ENCODE measurements at regions not wholly inside any gene's neighbourhood (a gene's known extent, or its start where the extent isn't known, plus 50 kb on each side); places are given as distances from the start of the nearest gene placed in this dataset.

- ATAC-seq (ENCODE audit: insufficient read depth, low FRiP score) (no peak), DNase-seq (no peak)
- H3K36me3 ChIP-seq (ENCODE audit: control insufficient read depth in 4 of 4, insufficient read depth in 4 of 4, low read length in 4 of 4): no peaks in the 10 kb centered on the region
- H3K27me3 ChIP-seq (ENCODE audit: control insufficient read depth in 3 of 3, insufficient read depth in 3 of 3, low read length in 2 of 3): no peaks in the 10 kb centered on the region
- WGBS, 2 donors: 77 to 79% methylated on average over 4 of the region's 4 CpGs
- H3K27ac ChIP-seq (ENCODE audit: low read depth in 1 of 2, low read length in 1 of 2): no peak overlapping the region
- H3K9me3 ChIP-seq (ENCODE audit: control insufficient read depth in 4 of 4, insufficient read depth in 3 of 4, low read length in 3 of 4): peaks cover 0 to 8% (median 2%) of the 10 kb centered on the region in 4 donors
- no peak overlapping the region for H3K9ac ChIP-seq (ENCODE audit: insufficient read depth in 1 of 2, low read length in 2 of 2)
- H3K4me3 ChIP-seq: no peak overlapping the region
- H3K4me1 ChIP-seq (ENCODE audit: control insufficient read depth in 5 of 5, insufficient read depth in 5 of 5, low read length in 5 of 5): no peaks in the 10 kb centered on the region
- no peak for TF ChIP-seq CTCF (IDR thresholded peaks at IDR 0.05; ENCODE audit: control extremely low read depth, extremely low read depth)
Measured at GRCh38 chr15:38149315-38149714, 103.3 kb upstream of the SPRED1 start.

GRCh38 chr15:38150148-38150547, 102.5 kb upstream of the SPRED1 start:
- ATAC-seq (ENCODE audit: insufficient read depth, low FRiP score): no peak
- Histone ChIP-seq H3K36me3 (ENCODE audit: control insufficient read depth in 4 of 4, insufficient read depth in 4 of 4, low read length in 4 of 4) (no peaks in the 10 kb centered on the region), H3K9ac (ENCODE audit: insufficient read depth in 1 of 2, low read length in 2 of 2) (no peak overlapping the region), H3K4me1 (ENCODE audit: control insufficient read depth in 5 of 5, insufficient read depth in 5 of 5, low read length in 5 of 5) (no peaks in the 10 kb centered on the region), H3K9me3 (ENCODE audit: control insufficient read depth in 4 of 4, insufficient read depth in 3 of 4, low read length in 3 of 4) (peaks cover 0 to 8% (median 2%) of the 10 kb centered on the region in 4 donors), H3K4me3 (no peak overlapping the region), H3K27me3 (ENCODE audit: control insufficient read depth in 3 of 3, insufficient read depth in 3 of 3, low read length in 2 of 3) (no peaks in the 10 kb centered on the region), H3K27ac (ENCODE audit: low read depth in 1 of 2, low read length in 1 of 2) (no peak overlapping the region)
- 90 to 93% methylated on average over 1 of the region's 1 CpG for WGBS, 2 donors
- TF ChIP-seq CTCF (IDR thresholded peaks at IDR 0.05; ENCODE audit: control extremely low read depth, extremely low read depth): no peak
- no peak for DNase-seq

- ATAC-seq (ENCODE audit: insufficient read depth, low FRiP score) (no peak), DNase-seq (no peak)
- Histone ChIP-seq H3K36me3 (ENCODE audit: control insufficient read depth in 4 of 4, insufficient read depth in 4 of 4, low read length in 4 of 4) (no peaks in the 10 kb centered on the region), H3K4me3 (no peak overlapping the region), H3K9me3 (ENCODE audit: control insufficient read depth in 4 of 4, insufficient read depth in 3 of 4, low read length in 3 of 4) (peaks cover 0 to 8% (median 2%) of the 10 kb centered on the region in 4 donors), H3K9ac (ENCODE audit: insufficient read depth in 1 of 2, low read length in 2 of 2) (no peak overlapping the region), H3K27ac (ENCODE audit: low read depth in 1 of 2, low read length in 1 of 2) (no peak overlapping the region), H3K27me3 (ENCODE audit: control insufficient read depth in 3 of 3, insufficient read depth in 3 of 3, low read length in 2 of 3) (no peaks in the 10 kb centered on the region), H3K4me1 (ENCODE audit: control insufficient read depth in 5 of 5, insufficient read depth in 5 of 5, low read length in 5 of 5) (no peaks in the 10 kb centered on the region)
- TF ChIP-seq CTCF (IDR thresholded peaks at IDR 0.05; ENCODE audit: control extremely low read depth, extremely low read depth): no peak
- WGBS, 2 donors: 86 to 98% methylated on average over 2 of the region's 2 CpGs
Measured at GRCh38 chr15:38150794-38151193, 101.8 kb upstream of the SPRED1 start.

GRCh38 chr15:38153781-38154180, 98.9 kb upstream of the SPRED1 start:
- DNase-seq (no peak), ATAC-seq (ENCODE audit: insufficient read depth, low FRiP score) (no peak)
- Histone ChIP-seq H3K9me3 (ENCODE audit: control insufficient read depth in 4 of 4, insufficient read depth in 3 of 4, low read length in 3 of 4) (peaks cover 0 to 12% (median 4%) of the 10 kb centered on the region in 4 donors), H3K27ac (ENCODE audit: low read depth in 1 of 2, low read length in 1 of 2) (no peak overlapping the region), H3K4me3 (no peak overlapping the region), H3K4me1 (ENCODE audit: control insufficient read depth in 5 of 5, insufficient read depth in 5 of 5, low read length in 5 of 5) (no peaks in the 10 kb centered on the region), H3K36me3 (ENCODE audit: control insufficient read depth in 4 of 4, insufficient read depth in 4 of 4, low read length in 4 of 4) (no peaks in the 10 kb centered on the region), H3K27me3 (ENCODE audit: control insufficient read depth in 3 of 3, insufficient read depth in 3 of 3, low read length in 2 of 3) (no peaks in the 10 kb centered on the region), H3K9ac (ENCODE audit: insufficient read depth in 1 of 2, low read length in 2 of 2) (no peak overlapping the region)
- no peak for TF ChIP-seq CTCF (IDR thresholded peaks at IDR 0.05; ENCODE audit: control extremely low read depth, extremely low read depth)

All from lung (tissue), 11 donors.